Umbilical cord (tissue), 1 donor: ENCODE measurements at regions not wholly inside any gene's neighbourhood (a gene's known extent, or its start where the extent isn't known, plus 50 kb on each side); places are given as distances from the start of the nearest gene placed in this dataset.

Experiments used
- DNase-seq: peaks from one replicate; pipeline ENCODE4 v3.0.0-alpha.2; 2015; ENCODE audit warnings: low spot score

DNA sequence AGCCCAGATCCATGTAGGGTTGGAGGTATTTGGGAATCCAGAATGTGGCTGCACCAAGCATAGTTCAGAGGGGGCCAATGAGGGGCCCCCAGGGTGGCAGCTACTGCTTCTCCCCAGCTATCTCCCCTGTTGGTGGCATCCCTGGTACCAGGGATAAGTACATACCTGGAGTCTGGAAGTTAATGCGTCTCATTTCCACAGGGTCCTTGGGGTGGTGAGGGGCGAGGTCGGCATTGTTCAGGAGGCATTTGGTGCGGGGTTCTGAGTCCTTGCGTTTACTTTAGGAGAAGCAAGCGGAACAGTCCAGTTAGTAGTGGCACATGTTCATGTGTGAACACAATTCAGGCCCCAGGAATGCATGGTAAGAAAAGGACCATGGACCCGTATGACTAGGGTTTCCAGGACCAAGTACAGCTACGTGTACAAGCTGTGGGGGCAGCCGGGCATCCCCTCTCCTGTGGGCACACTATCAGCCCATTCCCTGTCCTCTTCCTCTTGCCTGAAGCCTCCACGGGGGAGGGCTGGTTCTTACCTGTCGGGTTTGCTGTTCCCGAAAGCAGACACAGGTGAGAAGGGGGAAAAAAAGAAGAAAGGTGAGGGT is 122.3 kb downstream of the PTPRS start:
- no peak for DNase-seq

- DNase-seq = no peak
These were observed 123.4 kb downstream of the PTPRS start for GRCh38 chr19:5217171-5217570.

DNA sequence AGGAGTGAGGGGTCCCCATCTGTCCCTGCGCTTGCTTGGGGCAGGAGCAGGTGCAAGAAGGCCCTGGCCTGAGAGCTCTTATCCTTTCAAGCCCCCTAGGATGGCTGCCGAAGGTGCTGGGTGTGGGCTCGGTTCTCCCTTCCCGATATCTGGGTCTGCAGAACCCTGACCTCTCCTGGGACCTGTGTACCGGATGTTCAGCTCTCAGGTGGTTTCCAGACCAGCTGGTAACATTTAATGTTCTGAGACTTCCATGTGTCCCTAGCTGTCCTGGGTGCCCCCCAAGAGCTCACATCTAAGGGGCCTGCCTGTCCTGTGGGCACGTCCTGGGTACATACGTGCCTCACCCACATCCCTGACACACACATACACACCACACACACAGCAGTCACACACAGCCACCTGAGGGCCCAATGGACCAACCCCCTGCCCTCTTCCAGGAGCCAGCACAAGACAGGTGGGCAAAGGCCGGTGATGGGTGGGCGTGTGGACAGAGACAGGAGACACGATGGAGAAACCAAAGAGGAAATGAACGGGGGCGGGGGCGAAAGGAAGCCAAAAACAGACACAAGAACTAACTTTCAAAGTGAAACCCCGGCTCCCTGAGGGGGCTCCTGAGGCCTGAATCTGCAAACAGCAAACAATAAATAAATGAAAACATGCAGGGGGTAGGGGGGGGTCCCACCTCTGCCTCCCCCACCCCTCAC is 124.3 kb downstream of the PTPRS start:
- no peak for DNase-seq

DNA sequence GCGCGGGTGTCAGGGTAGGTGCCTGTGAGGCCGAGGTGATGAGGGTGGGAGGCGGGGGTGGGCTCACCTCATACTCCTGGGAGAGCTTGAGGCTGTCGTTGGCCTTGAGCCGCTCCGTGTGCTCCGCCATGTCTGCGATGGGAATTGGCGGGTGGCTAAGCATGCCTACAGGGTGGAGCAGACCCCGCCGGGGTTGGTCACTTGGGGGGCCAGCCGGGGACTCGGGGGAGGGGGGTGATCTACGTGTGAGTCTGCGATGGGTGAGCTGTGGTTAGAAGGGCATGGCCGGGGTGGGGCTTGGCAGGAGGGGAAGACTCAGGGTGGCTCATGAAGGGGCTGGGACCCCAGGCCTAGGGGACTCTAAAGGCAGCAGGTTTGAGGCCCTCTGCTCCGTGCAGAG is 125.2 kb downstream of the PTPRS start:
- no peak for DNase-seq

- no peak for DNase-seq
These were observed 125.7 kb downstream of the PTPRS start for GRCh38 chr19:5214902-5215301.

DNA sequence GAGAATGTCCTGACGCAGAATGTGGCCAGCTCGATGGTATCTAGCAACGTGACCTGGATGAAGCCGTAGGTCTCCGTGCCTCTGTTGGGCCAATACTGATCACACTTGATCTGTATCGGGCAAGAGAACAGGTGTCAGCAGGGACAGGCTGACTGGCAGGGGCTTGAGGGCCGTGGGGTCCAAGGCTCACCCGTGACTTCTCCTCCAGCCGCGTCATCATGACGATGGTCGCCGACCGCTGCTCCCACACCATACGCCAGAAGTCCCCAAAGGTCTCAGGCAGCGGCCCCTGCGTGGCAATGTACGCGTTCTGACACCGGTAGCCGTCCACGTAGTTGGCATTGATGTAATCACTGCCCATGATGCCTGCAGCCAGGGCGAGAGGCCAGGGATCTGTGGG is 126.2 kb downstream of the PTPRS start:
- DNase-seq = no peak

DNA sequence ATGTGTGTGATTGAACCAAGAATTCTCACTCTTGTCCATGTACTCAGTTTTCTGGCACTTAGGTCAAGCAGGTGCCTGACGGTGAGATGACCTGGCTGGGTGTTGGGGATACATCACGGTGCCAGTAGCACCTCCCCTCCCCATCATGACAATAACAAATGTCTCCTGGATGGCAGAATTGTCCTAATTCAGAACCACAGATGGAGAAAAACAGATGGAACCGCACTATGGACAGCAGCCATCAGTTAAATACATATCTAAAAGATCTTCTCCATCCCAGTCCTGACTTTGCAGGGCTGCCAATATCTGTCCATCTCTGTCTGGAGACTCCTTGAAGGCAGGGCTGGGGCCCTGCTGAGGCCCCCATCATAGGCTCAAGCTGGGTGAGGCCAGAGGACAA is 126.9 kb downstream of the PTPRS start:
- no peak for DNase-seq

- no peak for DNase-seq
These were observed 128.5 kb downstream of the PTPRS start for GRCh38 chr19:5212101-5212500.

DNA sequence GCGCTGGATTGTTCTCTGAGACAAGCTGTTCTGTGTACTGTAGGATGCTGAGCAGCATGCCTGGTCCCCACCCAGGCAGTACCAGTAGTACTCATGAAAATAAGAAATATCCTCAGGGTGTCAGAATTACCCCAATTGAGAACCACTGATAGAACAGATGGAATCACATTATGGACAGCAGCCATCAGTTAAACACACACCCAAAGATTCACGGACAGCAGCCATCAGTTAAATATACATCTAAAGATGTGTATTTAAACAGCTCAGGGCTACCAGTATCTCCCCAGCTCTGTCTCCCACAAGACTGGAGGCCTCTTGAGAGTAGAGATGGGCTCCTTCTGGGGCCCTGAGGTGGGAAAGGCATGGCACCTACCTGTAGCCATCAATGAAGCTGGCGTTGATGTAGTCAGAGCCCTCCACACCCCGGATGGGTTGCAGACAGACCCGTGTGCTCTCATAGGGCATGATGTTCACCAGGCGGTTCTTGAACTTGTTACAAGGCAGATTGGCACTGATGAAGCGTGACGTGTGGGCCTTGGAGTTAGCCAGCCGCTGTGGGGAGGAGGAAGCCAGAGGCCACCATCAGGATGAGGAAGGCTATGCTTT is 129.3 kb downstream of the PTPRS start:
- DNase-seq = no peak

DNA sequence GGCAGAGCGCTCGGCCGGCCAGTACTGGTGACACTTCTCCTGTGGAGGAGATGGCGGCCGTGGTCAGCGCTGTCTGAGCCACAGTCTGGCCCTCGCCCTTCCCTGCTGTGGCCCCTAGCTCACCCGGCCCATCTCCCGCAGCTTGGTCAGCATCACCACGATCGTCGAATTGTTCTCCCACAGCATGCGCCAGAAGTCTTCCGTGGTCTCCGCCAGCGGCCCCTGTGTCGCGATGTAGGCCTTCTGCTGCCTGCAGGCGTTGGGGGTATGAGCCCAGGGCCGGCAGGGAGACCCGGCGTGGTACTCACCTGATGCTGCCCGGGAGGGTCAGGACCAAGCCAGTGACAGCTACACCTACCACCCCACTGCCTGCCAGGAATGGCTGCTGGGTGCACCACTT is 130.1 kb downstream of the PTPRS start:
- DNase-seq = no peak

- DNase-seq = no peak
These were observed 132.8 kb downstream of the PTPRS start for GRCh38 chr19:5207806-5208205.

GRCh38 chr19:5206751-5207075 is 133.9 kb downstream of the PTPRS start:
- no peak for DNase-seq

DNA sequence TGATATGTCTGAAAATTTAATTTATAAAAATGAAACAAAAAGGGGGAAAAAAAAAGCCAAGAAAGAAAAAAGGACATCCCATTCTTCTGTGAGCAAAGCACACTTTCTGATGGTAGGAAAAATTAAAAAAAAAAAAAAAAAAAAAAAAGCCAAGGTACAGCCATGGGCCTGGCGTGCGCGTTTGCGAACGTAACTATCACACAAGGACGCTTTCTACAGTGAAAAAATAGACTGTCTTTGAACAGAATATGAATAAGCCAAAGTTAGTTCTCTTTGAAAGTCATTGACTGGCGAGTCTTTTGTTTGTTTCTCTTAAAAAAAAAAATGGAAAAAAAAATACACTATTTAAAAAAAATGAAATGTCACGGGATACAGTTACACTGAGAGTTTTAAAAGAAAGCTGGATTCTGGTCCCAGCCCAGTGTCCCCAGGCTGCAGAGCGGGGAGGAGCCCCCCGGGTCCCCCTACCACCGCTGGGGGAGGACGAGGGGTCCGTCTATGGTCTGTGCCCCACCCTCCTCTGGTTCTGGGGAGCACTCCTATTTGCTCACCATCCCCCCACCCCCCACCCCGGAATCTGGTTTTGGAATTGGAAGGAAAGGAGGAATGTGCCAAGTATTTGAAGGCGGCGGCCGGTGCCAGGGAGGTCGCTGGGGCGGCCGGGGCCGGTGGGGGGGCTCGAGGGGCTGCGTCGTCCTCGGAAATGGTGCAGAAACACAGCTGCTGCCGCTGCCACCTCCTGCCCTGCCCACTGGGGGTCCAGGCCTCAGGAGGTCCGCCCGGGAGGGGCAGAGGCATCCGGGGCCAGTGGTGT is 134.5 kb downstream of the PTPRS start:
- DNase-seq = no peak

DNA sequence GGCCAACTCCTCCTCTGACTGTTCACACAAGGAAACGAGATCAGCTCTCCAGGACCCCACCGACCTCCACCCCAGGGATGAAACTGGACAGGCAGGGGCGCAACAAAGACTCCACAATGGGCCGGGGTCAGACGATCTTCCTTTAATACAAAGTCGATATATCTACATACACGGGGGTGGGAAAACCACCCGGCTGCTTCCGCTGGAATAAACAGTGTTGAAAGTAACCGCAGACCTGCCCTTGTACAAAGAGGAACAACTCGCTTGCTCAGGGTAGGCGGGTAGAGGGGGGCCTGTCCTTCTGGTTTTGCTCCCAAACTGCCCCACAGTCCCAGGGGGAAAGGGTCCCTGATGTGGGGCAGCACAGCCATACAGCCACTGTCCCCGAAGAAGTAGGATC is 135.2 kb downstream of the PTPRS start:
- DNase-seq = no peak

GRCh38 chr19:5204212-5204611 is 136.4 kb downstream of the PTPRS start:
- no peak for DNase-seq
